Germinal center (tissue), 1 donor: ENCODE measurements at regions not wholly inside any gene's neighbourhood (a gene's known extent, or its start where the extent isn't known, plus 50 kb on each side); places are given as distances from the start of the nearest gene placed in this dataset.

Experiments
- DNase-seq: peaks from one replicate; pipeline ENCODE4 v3.0.0; 2012; ENCODE audit warnings: mixed read lengths, low spot score

- DNase-seq = no peak
Measured at GRCh38 chr20:39571171-39571570, 609.0 kb downstream of the DHX35 start.

- peak; percentile 2 for DNase-seq
Measured at GRCh38 chr20:39568109-39568508, 606.0 kb downstream of the DHX35 start.

GRCh38 chr20:39563349-39563748, 601.2 kb downstream of the DHX35 start:
- no peak for DNase-seq

DNA sequence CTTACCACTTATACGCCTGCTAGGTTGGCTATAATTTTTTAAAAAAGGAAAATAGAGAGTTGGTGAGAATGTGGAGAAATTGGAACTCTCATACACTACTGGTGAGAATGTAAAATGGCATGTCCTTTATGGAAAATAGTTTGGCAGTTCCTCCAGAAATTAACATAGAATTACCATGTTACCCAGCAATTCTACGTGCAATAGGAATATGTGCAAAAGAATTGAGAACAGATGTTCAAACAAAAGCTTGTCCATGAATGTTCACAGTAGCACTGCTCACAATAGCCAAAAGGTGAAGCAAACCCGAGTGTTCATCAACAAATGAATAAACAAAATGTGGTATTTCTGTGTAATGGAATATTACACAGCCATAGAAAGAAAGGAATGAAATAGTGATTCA, 592.2 kb downstream of the DHX35 start:
- no peak for DNase-seq

GRCh38 chr20:39553120-39553519, 591.0 kb downstream of the DHX35 start:
- DNase-seq = no peak

GRCh38 chr20:39549733-39550132, 587.6 kb downstream of the DHX35 start:
- no peak for DNase-seq

DNA sequence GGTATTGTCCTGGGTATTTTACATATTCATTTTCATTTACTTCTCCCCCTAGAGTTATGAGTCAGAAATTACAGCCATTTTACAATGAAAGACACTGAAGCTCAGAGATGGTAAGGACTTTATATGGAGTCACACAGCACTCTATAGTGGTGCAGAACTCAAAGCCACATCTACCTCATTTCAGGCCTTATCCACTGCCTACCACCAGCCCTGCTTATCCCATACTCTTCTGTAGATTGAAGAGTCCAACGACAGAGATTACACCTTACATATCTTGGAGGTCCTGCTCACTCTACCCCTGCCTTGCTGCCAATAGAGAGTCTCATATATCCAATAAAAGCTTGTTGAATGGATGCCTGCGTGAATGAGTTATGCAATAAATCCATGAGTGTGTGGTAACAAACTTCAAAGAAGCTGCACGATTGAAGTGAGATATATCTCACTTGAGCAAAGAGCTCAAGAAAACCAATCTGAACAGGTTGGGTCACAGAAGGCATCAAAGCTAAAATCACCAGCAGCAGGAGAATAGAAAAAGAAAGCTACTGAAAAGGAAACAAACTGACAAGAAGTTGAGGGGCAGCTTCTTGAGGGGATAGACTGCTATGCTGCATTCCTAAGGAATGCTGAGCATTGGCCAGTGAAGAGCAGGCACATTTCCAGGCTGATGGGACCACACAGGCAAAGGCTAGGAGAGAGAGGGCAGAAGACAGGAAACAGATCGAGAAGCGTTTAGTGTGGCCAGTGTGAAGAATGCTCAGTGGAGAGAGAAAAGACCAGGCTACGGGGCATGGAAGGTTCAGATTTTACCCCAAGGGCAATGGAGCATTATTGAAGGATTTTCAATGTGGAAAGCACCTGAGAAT, 585.6 kb downstream of the DHX35 start:
- DNase-seq = no peak

GRCh38 chr20:39541136-39541803, 579.1 kb downstream of the DHX35 start:
- no peak for DNase-seq

- DNase-seq = peak; percentile 23
Measured at GRCh38 chr20:39538317-39538716, 576.2 kb downstream of the DHX35 start.

GRCh38 chr20:39535301-39535700, 573.2 kb downstream of the DHX35 start:
- DNase-seq = no peak

DNA sequence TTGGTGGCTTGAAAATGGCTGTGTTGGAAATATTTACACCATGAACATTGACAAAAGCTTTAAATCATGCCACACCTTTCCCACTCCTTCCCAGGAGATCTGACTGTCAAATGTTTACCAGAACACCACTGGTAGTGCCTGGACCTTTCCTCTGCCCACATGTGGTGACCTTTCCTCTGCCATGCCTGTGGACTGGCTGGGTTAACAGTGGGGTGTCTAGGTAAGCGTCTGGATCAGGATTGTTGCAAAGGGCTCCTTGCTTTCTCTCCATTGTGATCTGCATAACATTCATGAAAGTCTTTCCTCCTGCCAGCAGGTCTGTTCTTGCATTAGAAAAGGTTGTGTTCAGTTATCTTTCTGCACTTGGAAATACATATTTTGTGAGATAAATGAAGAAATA, 572.7 kb downstream of the DHX35 start:
- no peak for DNase-seq

- no peak for DNase-seq
Measured at GRCh38 chr20:39533858-39534257, 571.7 kb downstream of the DHX35 start.

- no peak for DNase-seq
Measured at GRCh38 chr20:39532205-39532604, 570.1 kb downstream of the DHX35 start.

GRCh38 chr20:39528436-39528835, 566.3 kb downstream of the DHX35 start:
- DNase-seq = no peak

GRCh38 chr20:39524371-39524911, 562.3 kb downstream of the DHX35 start:
- DNase-seq = no peak

- DNase-seq = no peak
Measured at GRCh38 chr20:39523405-39523804, 561.3 kb downstream of the DHX35 start.

- no peak for DNase-seq
Measured at GRCh38 chr20:39518654-39519053, 556.5 kb downstream of the DHX35 start.

- DNase-seq = no peak
Measured at GRCh38 chr20:39516964-39517363, 554.8 kb downstream of the DHX35 start.

DNA sequence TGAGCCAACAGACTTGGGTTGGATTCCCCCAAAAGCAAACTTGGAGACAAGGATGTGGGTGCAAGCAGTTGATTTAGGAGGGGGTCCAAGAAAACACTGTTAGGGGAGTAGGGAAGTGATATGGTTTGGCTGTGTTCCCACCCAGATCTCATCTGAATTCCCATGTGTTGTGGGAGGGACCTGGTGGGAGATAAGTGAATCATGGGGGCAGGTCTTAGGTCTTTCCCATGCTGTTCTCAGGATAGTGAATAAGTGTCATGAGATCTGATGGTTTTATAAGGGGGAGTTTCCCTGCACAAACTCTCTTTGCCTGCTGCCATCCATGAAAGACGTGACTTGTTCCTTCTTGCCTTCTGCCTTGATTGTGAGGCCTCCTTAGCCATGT, 542.6 kb downstream of the DHX35 start:
- DNase-seq = no peak

DNA sequence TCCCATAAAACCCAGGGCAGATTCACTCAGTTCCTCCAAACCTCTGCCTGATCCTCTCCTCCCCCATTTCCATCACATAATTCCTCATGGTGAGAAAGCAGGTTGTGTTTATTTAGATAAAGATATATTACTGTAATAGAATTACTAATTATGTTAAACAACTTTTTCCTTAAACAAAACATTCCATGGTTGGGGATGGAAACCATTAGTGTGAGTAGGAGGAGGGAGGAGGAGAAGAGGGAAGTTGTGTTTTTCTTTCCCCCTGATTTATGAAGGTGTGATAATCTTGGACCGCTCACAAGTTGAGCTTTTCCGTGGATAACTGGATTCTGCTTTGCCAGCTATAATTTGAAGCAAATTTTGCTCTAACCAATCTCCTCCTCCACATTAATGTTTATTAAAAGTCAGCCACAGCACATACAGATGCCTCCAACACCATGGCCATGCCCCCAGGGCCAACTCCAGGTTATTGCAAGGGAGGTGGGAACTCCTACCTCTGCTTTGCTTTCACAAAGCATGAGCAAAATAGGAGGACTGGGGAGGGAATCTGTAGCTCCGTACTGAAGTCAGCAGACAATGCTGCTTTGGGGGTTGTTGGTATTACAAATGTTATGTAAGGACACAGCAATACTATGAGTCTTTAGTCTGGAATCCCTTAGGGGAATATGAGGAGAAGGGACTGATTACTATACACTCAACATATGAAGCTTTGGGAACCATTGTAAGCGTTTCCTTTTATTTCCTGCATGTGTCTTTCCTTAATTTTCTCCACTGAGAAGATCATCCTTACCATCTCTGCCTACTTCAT, 542.0 kb downstream of the DHX35 start:
- DNase-seq = no peak

DNA sequence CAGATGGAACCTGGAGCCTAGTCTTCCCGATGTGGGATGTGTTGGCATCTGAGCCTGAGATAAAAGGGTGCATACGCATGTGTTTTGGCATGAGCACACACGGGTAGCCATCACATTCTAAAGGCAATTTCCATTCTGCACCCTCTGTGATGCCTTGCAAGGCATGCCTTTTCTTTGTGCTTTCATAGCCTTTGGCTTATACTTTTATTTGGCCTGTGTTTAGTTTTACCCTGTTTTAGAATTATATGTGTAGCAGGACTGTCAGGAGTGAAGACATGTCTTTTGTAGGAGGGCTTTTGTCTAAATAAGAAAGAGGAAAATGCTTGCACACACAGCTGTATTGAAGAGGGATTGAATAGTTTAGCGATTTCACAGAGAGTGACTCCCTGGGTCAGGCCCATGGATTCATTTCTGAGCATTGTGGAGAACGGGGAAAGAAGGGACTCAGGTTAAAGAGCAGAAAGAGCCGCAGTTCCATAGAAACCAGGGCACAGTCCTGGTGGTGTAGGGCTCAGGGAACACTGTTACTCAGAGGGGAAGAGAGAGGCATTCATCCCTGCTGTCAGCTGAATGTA, 530.2 kb downstream of the DHX35 start:
- DNase-seq = no peak

- DNase-seq = no peak
Measured at GRCh38 chr20:39491711-39492110, 529.6 kb downstream of the DHX35 start.
